ENCODE measurements at regions not wholly inside any gene's neighbourhood (a gene's known extent, or its start where the extent isn't known, plus 50 kb on each side); places are given as distances from the start of the nearest gene placed in this dataset.

DNA sequence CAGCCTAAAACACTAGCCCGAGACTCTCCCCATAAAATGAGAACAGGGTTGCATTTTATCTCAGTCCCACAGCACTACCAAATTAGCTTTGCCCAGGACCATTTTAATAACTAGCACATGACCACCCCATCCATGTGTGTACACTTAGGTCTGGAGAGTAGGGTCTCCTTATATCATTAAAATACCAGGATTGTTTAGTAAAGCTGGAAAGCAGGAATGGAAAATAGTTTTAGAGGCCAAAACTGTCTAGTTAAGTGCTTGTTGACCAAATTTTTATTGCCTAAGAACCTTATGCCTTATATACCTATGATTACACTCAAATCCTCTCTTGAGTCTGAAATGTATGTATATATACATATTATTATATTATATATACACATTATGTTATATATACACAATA is 608.4 kb downstream of the HDGFL1 start:
- no peak for DNase-seq

DNA sequence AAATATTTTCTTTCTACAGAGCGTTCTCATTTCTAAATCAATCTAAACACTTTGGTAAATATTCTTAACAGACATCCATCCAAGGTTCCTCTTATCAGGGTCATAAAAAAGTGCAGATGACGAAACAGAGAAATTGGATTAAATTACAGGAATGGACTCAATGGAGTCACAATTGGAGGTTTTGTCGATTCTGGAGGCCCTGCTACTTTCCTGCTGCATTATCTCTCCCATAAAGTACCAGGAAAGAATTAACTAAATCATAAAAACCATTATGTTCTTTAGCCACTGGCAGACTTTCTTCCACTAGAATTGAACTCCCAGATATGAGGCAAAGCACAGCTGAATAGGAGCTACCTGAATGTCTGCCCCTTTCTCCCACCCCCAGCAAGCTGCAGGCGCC is 610.6 kb downstream of the HDGFL1 start:
- DNase-seq, result no peak

DNA sequence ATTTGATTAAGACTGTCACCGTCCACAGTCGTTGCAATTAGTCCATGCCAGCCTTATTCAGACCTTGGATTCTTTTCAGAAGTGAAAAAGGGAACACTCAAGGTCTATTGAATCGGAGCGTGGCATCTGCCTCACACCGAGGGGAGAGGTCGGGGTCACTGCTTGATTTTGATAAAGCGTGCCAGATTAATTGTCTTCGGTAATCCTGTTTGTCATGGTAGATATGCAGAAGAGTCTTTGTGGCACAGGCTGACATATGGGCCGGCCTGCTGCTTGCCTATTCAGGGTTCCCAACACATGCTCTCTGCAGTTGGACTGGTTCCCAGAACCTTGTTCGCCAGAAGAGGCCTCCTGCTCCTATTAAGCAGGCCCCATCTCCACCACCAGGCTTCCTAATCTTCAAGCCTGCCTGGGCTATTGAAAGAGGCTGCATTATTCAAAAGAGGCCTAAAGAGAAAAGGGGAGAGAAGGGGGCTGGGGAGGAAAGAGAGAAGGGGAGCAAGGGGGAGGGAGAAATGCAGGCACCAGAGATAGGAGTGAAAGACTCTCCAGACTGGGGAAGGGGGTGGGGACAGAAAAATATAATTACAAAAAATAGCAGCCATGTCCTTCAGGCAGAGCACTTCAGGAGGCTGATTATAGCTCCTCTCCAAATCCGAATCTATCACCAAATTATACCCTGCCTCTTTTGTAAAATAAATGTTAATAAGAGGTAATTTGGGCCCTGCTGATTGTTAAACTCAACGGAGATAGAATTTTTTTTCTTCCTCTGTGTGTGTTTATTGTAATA is 611.3 kb downstream of the HDGFL1 start:
- DNase-seq, result peak; percentile 29 to 43

DNA sequence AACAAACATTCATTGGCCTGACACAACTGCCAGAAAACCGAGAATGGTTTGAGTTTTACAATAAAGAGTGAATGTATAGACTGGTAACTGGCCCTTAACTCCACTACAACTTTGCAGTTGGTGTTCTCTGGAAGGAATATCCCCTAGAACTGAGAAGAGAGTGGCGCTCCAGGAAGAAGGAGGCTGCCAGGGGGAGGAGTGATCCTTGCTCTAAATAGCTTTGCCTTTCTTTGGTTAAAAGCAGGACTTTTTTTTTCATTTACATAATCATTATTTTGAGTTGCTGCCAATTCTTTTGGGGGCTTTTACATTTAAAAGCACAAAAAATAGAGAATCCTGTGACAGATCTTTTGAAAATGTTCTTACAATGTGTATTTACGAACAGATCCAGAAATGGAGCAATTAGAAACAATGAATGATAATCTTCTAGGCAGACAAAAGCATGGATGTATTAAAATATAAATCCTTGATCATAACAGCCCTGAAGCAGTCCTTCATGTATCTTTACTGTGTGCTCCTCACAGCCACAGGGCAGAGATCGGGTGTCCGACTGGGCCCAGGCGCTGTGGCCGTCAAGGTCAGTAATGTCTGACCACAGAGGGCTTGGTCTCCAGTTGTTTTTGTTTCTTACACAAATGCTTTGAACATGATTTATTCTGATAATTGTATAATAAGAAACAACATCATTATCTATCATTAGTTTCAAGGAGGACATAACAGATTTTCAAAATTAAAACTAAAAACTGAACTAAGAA is 612.2 kb downstream of the HDGFL1 start:
- DNase-seq, result peak; percentile 27 to 37

DNA sequence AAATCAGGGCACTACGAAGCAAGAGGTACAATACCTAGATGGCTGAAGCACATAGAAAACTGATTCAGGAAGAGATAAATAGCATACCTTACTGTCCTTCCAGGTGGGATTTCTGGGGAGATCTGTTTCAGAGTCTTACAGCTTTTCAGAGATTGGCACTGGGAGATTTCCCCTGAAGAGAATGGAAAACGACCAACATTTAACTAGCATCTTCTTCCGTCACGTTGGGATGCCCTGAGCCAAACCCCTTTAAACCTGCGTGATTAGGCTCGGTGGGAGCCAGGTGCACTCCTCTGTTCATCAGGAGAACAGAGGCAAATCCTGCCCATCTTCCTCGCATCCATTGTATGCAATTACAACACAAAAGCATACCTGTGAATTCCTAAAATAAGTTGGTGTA is 614.5 kb downstream of the HDGFL1 start:
- DNase-seq, result no peak

DNA sequence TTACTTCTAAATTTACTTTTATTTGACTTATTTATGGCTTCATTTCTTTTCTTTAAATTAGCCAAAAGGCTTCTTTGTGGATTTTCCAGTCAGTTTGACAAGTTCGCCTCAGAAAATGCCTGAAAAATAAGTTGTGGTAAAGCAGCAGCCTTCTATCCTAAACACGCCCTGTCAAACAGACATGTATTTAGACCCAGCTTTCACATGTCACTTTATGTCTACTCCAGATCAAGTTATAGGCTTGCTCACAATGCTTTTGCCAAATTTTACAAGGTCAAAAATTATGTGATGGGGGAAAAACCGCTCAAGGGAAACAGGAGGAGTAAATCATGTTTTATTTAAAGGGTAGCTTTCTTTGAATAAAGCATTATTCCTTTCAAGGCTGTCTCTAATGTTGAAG is 615.0 kb downstream of the HDGFL1 start:
- DNase-seq, result no peak

DNA sequence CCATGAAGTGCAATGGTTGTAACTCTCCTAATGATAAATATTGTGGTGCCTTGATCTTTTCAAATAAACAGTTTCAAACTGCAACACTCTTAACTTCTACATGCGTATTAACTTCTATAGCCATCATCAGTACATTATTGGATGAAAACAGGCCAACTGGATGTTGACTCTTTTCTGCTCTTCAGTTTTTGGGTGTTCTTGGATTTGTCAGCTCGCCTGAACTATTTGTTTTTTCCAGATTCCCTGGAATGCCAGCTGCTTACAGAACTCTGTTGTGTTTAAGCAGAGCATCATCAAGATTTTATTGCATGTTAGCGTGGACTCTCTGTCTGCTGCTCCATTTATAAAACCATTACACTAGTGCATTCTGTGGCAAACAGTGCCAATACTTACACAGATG is 626.1 kb downstream of the HDGFL1 start:
- DNase-seq, result no peak

DNA sequence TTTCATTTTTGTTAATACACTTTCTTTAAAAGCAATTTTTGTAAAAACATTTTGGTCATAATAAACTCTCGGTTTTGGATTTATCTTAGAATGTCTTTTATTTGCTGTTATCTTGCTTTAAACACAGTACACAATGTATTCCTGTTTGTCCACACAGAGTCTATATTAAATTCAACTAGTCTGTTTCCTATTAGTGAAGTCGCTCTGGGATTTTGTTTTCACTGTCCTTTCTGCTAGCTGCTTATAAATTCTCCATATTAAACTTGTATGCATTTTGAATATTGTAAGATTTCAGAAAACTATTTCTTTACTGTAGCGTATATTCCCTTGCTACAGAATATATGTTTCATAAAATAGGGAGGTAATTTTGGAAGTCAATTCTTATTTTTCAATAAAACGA is 630.2 kb downstream of the HDGFL1 start:
- DNase-seq, result no peak

DNA sequence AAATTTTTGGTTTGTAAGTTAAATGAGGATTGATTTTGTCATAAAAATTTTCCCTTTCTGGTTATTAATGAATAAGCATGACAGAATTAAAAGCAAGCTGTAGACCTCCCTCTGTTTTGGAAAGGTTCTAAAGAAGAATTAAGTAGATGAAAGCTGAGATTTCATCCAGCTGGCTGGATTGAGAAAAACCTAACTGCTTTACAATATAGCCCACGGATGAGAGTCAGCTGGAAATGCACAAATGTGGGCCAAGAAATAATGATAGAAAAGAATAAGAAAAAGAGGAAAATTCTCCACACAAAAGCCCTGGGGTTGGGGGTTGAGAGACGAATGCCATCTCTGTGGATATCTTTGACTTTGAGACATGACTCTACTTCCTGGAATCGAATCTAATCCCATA is 631.6 kb downstream of the HDGFL1 start:
- no peak for DNase-seq

DNA sequence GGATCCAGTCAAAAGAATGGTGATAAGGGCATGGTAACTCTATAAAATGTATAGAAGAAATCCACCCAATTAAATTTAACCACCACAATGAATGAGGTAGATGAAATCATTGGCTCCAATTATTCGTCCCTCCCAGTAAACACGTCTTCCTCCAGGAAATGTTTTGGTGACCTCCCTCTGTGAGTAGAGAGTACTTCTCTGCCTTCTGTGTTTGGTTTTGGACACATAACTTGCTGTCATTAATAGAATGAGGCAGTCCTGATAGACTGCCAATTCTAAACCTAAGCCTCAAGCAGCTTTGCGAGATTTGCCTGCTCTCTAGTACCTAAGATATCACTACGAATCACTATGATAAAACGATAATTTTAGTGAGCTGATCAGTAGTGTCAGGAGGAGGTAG is 632.8 kb downstream of the HDGFL1 start:
- no peak for DNase-seq

DNA sequence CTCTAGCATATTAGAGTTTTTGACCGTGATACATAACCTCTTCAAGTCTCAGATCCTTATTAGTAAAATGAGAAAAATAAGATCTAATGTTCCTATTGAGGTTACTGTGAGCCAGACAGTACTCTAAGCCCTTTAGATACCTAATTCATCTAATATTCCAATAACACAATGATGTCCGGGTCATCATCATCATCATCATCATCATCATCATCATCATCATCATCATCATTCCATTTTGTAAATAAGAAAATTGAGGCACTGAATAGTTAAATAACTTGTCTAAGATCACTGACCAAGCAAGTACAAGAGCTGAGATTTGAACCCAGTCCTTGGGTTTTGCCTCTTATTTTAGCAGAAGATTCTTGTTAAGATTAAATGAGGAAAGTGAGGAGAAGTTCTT is 643.0 kb downstream of the HDGFL1 start:
- no peak for DNase-seq

DNA sequence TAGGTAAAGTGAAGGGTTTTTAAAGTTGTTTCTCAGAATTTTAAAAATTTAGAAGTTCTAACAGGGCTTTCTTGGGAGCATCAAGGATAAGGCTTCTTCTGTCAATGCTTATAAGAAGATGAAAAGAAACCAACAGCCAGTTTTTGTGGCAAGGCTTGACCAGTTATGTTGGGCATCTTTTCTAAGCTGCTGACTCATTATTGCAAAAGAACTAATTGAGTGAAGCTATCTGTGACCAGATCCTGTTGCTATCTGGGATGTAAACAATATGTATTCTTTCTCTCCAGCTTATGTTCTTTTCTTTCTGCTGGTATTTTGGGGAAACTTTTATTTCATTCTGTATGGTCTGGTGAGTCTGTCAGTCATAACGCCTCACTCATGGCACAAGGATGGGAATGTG is 643.8 kb downstream of the HDGFL1 start:
- no peak for DNase-seq

DNA sequence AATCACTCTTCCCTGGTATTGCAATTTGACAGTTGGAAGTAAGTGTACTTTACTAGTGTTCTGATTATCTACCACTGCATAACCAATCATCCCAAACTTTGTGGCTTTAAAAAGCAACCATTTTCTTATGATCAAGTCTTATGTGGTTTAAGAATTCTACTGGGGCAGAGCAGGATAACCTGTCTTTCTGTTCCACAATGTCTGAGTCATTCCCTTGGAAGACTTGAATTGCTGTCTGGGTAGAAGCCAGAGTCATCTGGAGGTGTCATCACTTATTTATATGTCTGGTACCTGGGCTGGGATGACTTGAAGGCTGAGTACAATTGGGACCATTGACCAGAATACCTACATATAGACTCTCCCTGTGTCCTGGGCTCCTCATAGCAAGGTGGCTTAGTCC is 644.3 kb downstream of the HDGFL1 start:
- no peak for DNase-seq

DNA sequence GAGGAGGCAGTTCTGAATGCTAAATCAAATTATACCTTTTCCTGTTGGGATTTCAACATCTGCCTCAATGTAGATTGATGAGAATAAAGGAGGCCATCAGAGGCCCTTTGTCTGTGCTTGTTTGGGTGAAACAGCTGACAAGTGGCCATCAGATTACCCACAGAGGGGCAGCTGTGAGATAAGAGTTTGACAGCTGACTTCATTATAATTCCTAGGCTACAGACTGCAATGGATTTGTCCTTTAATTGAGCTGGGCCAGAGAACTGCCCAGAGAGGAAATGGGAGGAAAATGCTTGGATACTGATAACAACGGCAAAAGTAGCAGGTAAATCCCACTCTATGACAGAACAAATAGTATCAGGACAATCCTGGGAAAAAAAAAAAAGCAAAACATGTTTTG is 649.4 kb downstream of the HDGFL1 start:
- no peak for DNase-seq

DNA sequence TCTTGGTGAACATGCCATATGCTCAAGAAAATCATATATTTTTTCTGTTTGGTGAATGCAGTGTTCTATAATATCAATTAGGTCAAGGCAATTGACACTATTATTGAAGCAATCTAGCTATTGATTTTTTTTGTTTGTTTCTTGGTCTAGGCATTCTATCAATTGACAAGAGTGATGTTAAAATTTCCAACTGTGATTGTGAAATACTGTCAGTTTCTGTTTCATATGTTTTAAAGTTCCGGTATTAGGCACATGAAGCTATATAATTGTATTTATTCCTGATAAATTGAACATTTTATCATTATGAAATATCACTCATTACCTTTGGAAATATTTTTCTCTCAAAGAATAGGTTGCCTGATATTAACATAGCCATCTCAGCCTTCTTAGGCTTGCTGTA is 653.4 kb downstream of the HDGFL1 start:
- DNase-seq, result no peak

DNA sequence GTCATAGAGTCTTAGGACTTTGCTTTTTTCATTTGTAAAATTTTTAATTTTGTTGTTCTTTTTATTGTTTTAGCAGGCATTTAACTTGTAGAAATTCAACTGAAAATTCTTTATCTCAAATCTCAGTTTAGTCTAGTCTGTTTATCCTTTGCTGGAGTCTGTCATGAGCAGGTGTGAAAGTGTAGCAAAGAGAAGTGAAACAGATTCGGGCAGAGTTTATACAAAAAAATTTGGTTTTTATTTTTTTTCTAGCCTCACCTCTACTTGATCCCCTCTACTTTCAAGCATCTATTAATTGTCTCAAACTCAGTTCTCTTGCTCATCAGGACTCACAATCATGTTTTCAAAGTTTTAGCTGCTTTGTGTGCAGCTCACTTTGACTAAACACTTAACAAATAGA is 655.2 kb downstream of the HDGFL1 start:
- no peak for DNase-seq

DNA sequence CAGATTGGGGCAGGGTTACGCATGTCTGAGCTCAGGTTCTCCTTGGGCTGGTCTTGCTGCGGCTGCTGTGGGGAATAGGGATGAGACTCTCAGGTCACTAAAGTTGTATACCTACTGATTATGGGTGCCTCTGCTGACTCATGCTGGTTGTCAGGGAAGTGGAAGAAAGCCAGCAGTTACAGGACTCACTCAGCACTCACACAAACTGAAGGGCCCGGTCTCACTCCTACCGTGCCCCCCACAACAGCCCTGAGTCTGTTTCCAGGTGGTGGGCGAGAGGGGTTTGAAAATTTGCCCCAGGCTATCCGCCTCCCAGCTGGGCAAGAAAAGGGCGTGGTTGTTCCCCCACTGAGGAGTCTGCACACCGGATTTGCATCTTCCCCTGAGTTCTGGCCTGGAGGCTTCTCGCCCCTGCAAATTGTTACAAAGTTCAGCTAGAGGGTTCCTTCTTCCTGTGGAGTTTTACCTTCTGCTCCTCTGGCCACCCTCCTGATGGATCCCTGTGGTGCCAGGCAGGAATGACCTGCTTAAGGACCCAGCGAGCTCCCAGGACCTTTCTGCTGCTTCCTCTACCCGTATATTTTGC is 659.2 kb downstream of the HDGFL1 start:
- no peak for DNase-seq

DNA sequence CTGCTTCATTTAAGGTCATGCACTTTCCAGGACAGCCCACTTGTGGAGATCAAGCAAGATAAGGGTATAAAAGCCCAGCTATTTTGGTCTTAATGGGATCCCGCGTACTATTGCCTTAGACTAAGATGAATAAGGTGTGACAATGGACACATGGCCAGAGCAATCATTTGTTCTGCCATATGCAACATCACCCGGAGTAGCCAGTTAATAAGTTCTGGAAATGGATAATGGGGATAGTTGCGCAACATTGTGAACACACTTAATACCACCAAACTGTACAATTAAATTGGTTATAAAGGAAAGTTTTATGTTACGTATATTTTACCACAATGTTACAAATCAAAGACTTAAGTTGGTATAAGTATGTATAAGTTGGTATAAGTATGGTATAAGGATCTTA is 674.5 kb downstream of the HDGFL1 start:
- DNase-seq, result no peak

DNA sequence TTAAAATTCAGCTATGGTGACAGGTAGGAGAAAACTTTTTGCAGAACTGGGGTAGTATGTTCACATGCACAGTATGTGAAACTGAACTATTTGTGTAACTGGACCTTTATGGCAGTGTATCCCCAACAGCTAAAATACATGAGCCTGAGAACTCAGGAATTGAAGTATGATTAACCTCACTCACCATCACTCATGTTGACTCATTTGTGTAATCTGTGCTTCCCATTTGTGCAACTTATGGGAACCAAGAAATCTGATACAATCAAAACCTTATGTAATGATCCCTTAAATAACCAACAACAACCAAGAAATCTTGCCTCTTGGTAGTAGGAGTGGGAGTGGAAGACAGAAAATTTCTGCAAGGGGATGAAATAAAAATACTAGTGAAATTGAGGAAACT is 674.9 kb downstream of the HDGFL1 start:
- no peak for DNase-seq

DNA sequence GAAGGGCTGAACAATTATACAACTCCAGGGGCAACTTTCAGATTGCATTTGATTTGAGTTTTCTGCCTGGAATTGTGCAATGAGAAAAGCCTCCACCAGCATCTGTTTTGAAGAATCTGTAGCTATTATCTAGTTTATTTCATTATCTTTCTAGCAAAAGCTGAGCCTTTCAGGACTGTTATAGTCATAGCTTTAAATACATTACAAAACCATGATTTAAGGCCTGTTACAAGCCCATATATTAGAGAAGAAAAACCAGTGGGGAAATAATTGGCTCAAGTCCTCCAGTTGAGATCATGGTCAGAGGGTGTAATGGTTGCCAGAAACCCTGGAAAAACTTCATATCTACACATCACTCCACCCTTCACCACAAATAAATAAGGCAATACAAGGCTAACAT is 676.2 kb downstream of the HDGFL1 start:
- DNase-seq, result no peak

DNA sequence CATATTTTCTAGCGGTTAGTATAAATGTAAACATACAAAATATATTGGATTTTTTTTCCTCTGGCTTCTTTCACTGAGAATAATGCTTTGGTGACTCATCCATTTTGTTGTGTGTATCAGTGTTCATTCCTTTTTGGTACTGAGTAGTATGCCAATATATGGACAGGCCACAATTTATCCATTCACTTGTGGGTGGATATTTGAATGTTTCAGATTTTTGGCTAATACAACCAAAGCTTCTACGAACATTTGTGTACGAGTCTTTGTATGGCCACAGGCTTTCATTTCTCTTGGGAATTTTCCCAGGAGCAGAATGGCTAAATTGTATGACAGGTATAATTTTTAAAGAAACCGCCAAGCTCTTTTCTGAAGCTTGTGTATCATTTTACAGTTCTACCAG is 677.5 kb downstream of the HDGFL1 start:
- DNase-seq, result no peak

DNA sequence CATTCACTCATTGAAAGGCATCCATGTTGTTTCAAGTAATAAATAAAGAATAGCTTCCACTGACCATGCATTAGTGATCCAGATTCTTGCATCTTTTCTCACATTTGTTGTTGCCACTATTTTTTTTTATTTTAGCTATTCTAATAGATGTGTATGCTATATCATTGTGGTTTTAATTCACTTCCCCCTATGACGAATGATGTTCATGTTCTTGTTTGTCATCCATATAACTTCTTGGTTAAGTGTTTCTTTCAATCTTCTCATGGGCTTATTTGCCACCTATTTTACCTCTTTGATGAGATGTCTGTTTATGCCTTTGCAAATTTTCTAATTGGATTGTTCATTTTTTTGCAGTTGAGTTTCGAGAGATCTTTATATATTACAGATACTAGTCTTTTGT is 681.2 kb downstream of the HDGFL1 start:
- no peak for DNase-seq

DNA sequence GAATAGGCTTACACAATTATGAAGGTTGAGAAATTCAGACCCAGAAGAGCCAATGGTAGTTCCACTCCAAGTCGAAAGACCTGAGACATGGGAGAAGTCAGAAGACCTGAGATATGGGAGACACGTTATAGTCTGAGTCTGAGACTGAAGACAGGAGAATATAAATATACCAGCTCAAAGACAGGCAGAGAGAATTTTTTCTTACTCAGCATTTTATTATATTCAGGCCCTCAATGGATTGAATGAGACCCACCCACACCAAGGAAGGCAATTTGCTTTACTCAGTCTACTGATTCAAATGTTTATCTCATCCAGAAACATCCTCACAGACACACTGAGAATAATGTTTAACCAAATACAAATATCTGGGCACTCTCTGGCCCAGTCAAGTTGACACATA is 693.5 kb downstream of the HDGFL1 start:
- no peak for DNase-seq

DNA sequence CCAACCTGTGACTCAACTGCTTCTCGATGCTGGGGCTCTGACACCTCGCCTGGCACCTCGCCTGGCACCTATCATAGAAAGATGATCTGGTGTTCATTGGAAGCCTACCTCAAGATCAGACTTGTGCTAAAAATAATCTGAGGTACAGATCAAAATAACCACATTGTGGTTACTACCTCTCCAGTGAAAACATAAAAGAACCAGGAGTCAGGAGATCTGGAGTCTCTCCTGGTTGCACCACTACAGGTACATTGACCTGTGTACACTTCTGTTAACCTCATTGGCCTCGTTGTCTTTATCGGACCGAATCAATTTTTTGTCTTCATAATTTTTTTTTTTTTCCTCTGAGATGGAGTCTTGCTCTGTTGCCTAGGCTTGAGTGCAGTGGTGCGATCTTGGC is 695.9 kb downstream of the HDGFL1 start:
- DNase-seq, result no peak

All from Kasumi-1 (cell line).